ENCODE measurements at regions not wholly inside any gene's neighbourhood (a gene's known extent, or its start where the extent isn't known, plus 50 kb on each side); places are given as distances from the start of the nearest gene placed in this dataset.

GRCh38 chrX:110563282-110563681 lies 204.6 kb downstream of the RTL9 start:
- intact Hi-C loops (cut with DNase I) = no loop called here
- no peak for TF ChIP-seq CTCF (IDR thresholded peaks at IDR 0.05)
- Histone ChIP-seq H3K4me3 (no peak overlapping the region), H3K27me3 (peaks cover 0 to 5% (median 0%) of the 10 kb centered on the region in 4 donors), H3K4me1 (no peaks in the 10 kb centered on the region), H3K36me3 (no peaks in the 10 kb centered on the region), H3K9me3 (no peaks in the 10 kb centered on the region), H3K27ac (no peak overlapping the region)
- no peak for ATAC-seq
- no peak for FAIRE-seq
- no peak for DNase-seq

GRCh38 chrX:110568441-110568840 lies 209.8 kb downstream of the RTL9 start:
- Histone ChIP-seq H3K9me3 (no peaks in the 10 kb centered on the region), H3K27me3 (peaks cover 0 to 5% (median 0%) of the 10 kb centered on the region in 4 donors), H3K36me3 (no peaks in the 10 kb centered on the region), H3K4me1 (no peaks in the 10 kb centered on the region), H3K4me3 (no peak overlapping the region), H3K27ac (no peak overlapping the region)
- FAIRE-seq (no peak), DNase-seq (no peak), ATAC-seq (no peak)
- intact Hi-C loops (cut with DNase I) = no loop called here
- 55 to 66% methylated on average over 2 of the region's 2 CpGs for WGBS, 2 donors
- no peak for TF ChIP-seq CTCF (IDR thresholded peaks at IDR 0.05)

- FAIRE-seq (no peak), ATAC-seq (no peak), DNase-seq (no peak)
- Histone ChIP-seq H3K4me1 (no peaks in the 10 kb centered on the region), H3K9me3 (no peaks in the 10 kb centered on the region), H3K36me3 (no peaks in the 10 kb centered on the region), H3K4me3 (no peak overlapping the region), H3K27me3 (peaks cover 0 to 5% (median 0%) of the 10 kb centered on the region in 4 donors), H3K27ac (no peak overlapping the region)
- 76 to 77% methylated on average over 1 of the region's 1 CpG for WGBS, 2 donors
- intact Hi-C loops (cut with DNase I) = no loop called here
- no peak for TF ChIP-seq CTCF (IDR thresholded peaks at IDR 0.05)
Observed at GRCh38 chrX:110569506-110569905, 210.9 kb downstream of the RTL9 start.

- intact Hi-C loops (cut with DNase I) = no loop called here
- peaks cover 0 to 4% (median 0%) of the 10 kb centered on the region in 4 donors for H3K27me3 ChIP-seq
- TF ChIP-seq CTCF (IDR thresholded peaks at IDR 0.05) = no peak
Observed at GRCh38 chrX:110578270-110578669, 217.3 kb downstream of the CHRDL1 start.

GRCh38 chrX:110584083-110584482 lies 211.5 kb downstream of the CHRDL1 start:
- no peak overlapping the region for H3K27ac ChIP-seq
- no peak overlapping the region for H3K4me3 ChIP-seq
- TF ChIP-seq CTCF (IDR thresholded peaks at IDR 0.05) = no peak
- FAIRE-seq = no peak
- no peak for ATAC-seq
- H3K4me1 ChIP-seq = peaks cover 0 to 8% (median 5%) of the 10 kb centered on the region in 3 donors
- no peak for DNase-seq
- WGBS, 2 donors = 42 to 46% methylated on average over 3 of the region's 3 CpGs
- H3K27me3 ChIP-seq = peaks cover 0 to 4% (median 0%) of the 10 kb centered on the region in 4 donors
- H3K9me3 ChIP-seq = no peaks in the 10 kb centered on the region
- H3K36me3 ChIP-seq = no peaks in the 10 kb centered on the region
- intact Hi-C loops (cut with DNase I) = no loop called here

More at GRCh38 chrX:110578270-110578669, 217.3 kb downstream of the CHRDL1 start:
- ATAC-seq = no peak
- DNase-seq = no peak
- no peak overlapping the region for H3K4me3 ChIP-seq
- H3K4me1 ChIP-seq = no peaks in the 10 kb centered on the region
- no peak for FAIRE-seq
- H3K36me3 ChIP-seq = no peaks in the 10 kb centered on the region
- no peak overlapping the region for H3K27ac ChIP-seq
- H3K9me3 ChIP-seq = no peaks in the 10 kb centered on the region

All from pancreas (tissue), 10 donors.